ENCODE measurements at regions not wholly inside any gene's neighbourhood (a gene's known extent, or its start where the extent isn't known, plus 50 kb on each side); places are given as distances from the start of the nearest gene placed in this dataset.
"Not testable (repeated sequence)": the region's sequence is repeated elsewhere in the genome, so short reads cannot be mapped to it uniquely, and the experiment has no call there.

- TF ChIP-seq CTCF (IDR thresholded peaks at IDR 0.05; ENCODE audit: borderline replicate concordance, insufficient read depth, low read depth, low read length) = no peak
- no peak overlapping the region for H3K4me3 ChIP-seq (ENCODE audit: low read depth, low read length)
These were observed 335.3 kb upstream of the ARHGEF26 start for GRCh38 chr3:153785901-153786300.

GRCh38 chr3:153789380-153789779 is 331.8 kb upstream of the ARHGEF26 start:
- TF ChIP-seq CTCF (IDR thresholded peaks at IDR 0.05; ENCODE audit: borderline replicate concordance, insufficient read depth, low read depth, low read length) = no peak
- no peak overlapping the region for H3K4me3 ChIP-seq (ENCODE audit: low read depth, low read length)

- not testable (repeated sequence) for H3K4me3 ChIP-seq (ENCODE audit: low read depth, low read length)
These were observed 324.1 kb upstream of the ARHGEF26 start for GRCh38 chr3:153797056-153797455.

- H3K4me3 ChIP-seq (ENCODE audit: low read depth, low read length) = no peak overlapping the region
- TF ChIP-seq CTCF (IDR thresholded peaks at IDR 0.05; ENCODE audit: borderline replicate concordance, insufficient read depth, low read depth, low read length) = no peak
These were observed 312.1 kb upstream of the ARHGEF26 start for GRCh38 chr3:153809097-153809496.

GRCh38 chr3:153818338-153818737 is 302.9 kb upstream of the ARHGEF26 start:
- no peak for TF ChIP-seq CTCF (IDR thresholded peaks at IDR 0.05; ENCODE audit: borderline replicate concordance, insufficient read depth, low read depth, low read length)
- no peak overlapping the region for H3K4me3 ChIP-seq (ENCODE audit: low read depth, low read length)

- no peak overlapping the region for H3K4me3 ChIP-seq (ENCODE audit: low read depth, low read length)
- TF ChIP-seq CTCF (IDR thresholded peaks at IDR 0.05; ENCODE audit: borderline replicate concordance, insufficient read depth, low read depth, low read length) = no peak
These were observed 301.2 kb upstream of the ARHGEF26 start for GRCh38 chr3:153820035-153820434.

GRCh38 chr3:153828346-153828745 is 292.8 kb upstream of the ARHGEF26 start:
- H3K4me3 ChIP-seq (ENCODE audit: low read depth, low read length) = not testable (repeated sequence)

GRCh38 chr3:153829606-153830170 is 291.5 kb upstream of the ARHGEF26 start:
- no peak for TF ChIP-seq CTCF (IDR thresholded peaks at IDR 0.05; ENCODE audit: borderline replicate concordance, insufficient read depth, low read depth, low read length)
- H3K4me3 ChIP-seq (ENCODE audit: low read depth, low read length) = no peak overlapping the region

Data from GM12875 (cell line).